ENCODE measurements at regions not wholly inside any gene's neighbourhood (a gene's known extent, or its start where the extent isn't known, plus 50 kb on each side); places are given as distances from the start of the nearest gene placed in this dataset.

GRCh38 chr2:147773479-147773878 lies 71.3 kb upstream of the ACVR2A start:
- Histone ChIP-seq H3K4me3 (ENCODE audit: low read depth in 1 of 3, low read length in 3 of 3) (no peak overlapping the region), H3K27me3 (ENCODE audit: control insufficient read depth in 3 of 3, insufficient read depth in 3 of 3, low read length in 3 of 3) (peaks cover 0 to 7% (median 0%) of the 10 kb centered on the region in 3 donors), H3K36me3 (ENCODE audit: control insufficient read depth in 3 of 3, insufficient read depth in 2 of 3, low read depth in 1 of 3, low read length in 3 of 3) (no peaks in the 10 kb centered on the region), H3K9me3 (ENCODE audit: control insufficient read depth in 2 of 2, insufficient read depth in 1 of 2, low read depth in 1 of 2, low read length in 1 of 2) (no peaks in the 10 kb centered on the region), H3K27ac (ENCODE audit: low read depth in 1 of 3, low read length in 2 of 3) (no peak overlapping the region), H3K4me1 (ENCODE audit: control insufficient read depth in 3 of 3, insufficient read depth in 2 of 3, low read depth in 1 of 3, low read length in 2 of 3) (no peaks in the 10 kb centered on the region)
- FAIRE-seq: no peak
- no peak for DNase-seq
- WGBS, 3 donors: 58 to 79% (median 69%) methylated on average over 4 of the region's 4 CpGs

DNA sequence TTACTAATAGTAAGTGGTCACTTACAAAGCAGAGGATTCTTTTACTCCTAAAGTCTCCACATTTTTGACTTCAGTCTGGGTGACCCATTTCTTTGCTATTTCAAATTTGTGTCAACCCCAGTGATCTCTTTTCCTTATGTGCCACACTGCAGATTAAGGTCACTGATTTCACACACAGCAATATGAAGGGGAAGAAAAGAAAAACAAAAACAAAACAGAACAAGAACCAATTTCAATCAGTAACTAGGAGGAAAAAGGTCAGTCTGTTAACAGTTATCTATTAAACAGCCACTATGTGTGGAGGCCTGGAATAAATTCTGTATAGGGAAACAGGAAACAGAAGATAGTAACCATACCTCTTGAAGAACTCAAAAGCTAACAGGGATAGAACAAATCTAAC lies 72.0 kb upstream of the ACVR2A start:
- H3K4me3 ChIP-seq (ENCODE audit: low read depth in 1 of 3, low read length in 3 of 3): no peak overlapping the region
- FAIRE-seq (no peak), DNase-seq (no peak)
- no peaks in the 10 kb centered on the region for H3K4me1 ChIP-seq (ENCODE audit: control insufficient read depth in 3 of 3, insufficient read depth in 2 of 3, low read depth in 1 of 3, low read length in 2 of 3)
- no peaks in the 10 kb centered on the region for H3K9me3 ChIP-seq (ENCODE audit: control insufficient read depth in 2 of 2, insufficient read depth in 1 of 2, low read depth in 1 of 2, low read length in 1 of 2)
- peaks cover 0 to 7% (median 0%) of the 10 kb centered on the region in 3 donors for H3K27me3 ChIP-seq (ENCODE audit: control insufficient read depth in 3 of 3, insufficient read depth in 3 of 3, low read length in 3 of 3)
- H3K36me3 ChIP-seq (ENCODE audit: control insufficient read depth in 3 of 3, insufficient read depth in 2 of 3, low read depth in 1 of 3, low read length in 3 of 3): no peaks in the 10 kb centered on the region
- no peak overlapping the region for H3K27ac ChIP-seq (ENCODE audit: low read depth in 1 of 3, low read length in 2 of 3)

DNA sequence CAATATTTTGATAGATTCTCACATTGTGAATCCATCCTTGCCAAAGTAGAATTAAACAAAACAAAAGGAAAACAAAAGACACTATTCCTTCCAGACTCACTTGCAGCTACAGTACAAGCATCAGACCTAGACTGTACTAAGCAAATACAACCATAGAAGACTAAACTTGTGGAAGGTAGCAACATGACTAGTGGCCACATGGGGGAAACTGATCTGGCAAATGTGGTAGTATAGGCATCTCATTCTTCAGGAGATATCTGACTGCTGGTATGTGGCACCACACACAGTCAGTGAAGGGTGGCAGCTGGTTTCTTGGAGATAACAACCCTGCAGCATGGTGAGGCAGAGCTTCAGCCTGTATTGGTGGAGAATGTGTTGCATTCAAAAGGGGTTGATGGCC lies 81.0 kb upstream of the ACVR2A start:
- Histone ChIP-seq H3K36me3 (ENCODE audit: control insufficient read depth in 3 of 3, insufficient read depth in 2 of 3, low read depth in 1 of 3, low read length in 3 of 3) (no peaks in the 10 kb centered on the region), H3K4me3 (ENCODE audit: low read depth in 1 of 3, low read length in 3 of 3) (no peak overlapping the region), H3K27me3 (ENCODE audit: control insufficient read depth in 3 of 3, insufficient read depth in 3 of 3, low read length in 3 of 3) (no peaks in the 10 kb centered on the region), H3K9me3 (ENCODE audit: control insufficient read depth in 2 of 2, insufficient read depth in 1 of 2, low read depth in 1 of 2, low read length in 1 of 2) (peaks cover 0 to 7% of the 10 kb centered on the region in 2 donors), H3K4me1 (ENCODE audit: control insufficient read depth in 3 of 3, insufficient read depth in 2 of 3, low read depth in 1 of 3, low read length in 2 of 3) (peaks cover 0 to 2% (median 2%) of the 10 kb centered on the region in 3 donors), H3K27ac (ENCODE audit: low read depth in 1 of 3, low read length in 2 of 3) (no peak overlapping the region)
- FAIRE-seq: no peak
- no peak for DNase-seq

GRCh38 chr2:147760984-147761383 lies 83.8 kb upstream of the ACVR2A start:
- no peaks in the 10 kb centered on the region for H3K36me3 ChIP-seq (ENCODE audit: control insufficient read depth in 3 of 3, insufficient read depth in 2 of 3, low read depth in 1 of 3, low read length in 3 of 3)

GRCh38 chr2:147759536-147759935 lies 85.3 kb upstream of the ACVR2A start:
- FAIRE-seq: no peak
- H3K27me3 ChIP-seq (ENCODE audit: control insufficient read depth in 3 of 3, insufficient read depth in 3 of 3, low read length in 3 of 3): no peaks in the 10 kb centered on the region
- peaks cover 0 to 2% of the 10 kb centered on the region in 2 donors for H3K9me3 ChIP-seq (ENCODE audit: control insufficient read depth in 2 of 2, insufficient read depth in 1 of 2, low read depth in 1 of 2, low read length in 1 of 2)
- H3K4me3 ChIP-seq (ENCODE audit: low read depth in 1 of 3, low read length in 3 of 3): no peak overlapping the region
- no peaks in the 10 kb centered on the region for H3K36me3 ChIP-seq (ENCODE audit: control insufficient read depth in 3 of 3, insufficient read depth in 2 of 3, low read depth in 1 of 3, low read length in 3 of 3)
- H3K4me1 ChIP-seq (ENCODE audit: control insufficient read depth in 3 of 3, insufficient read depth in 2 of 3, low read depth in 1 of 3, low read length in 2 of 3): peaks cover 0 to 2% (median 2%) of the 10 kb centered on the region in 3 donors
- WGBS, 3 donors: 54 to 88% (median 59%) methylated on average over 3 of the region's 3 CpGs
- no peak for DNase-seq
- no peak overlapping the region for H3K27ac ChIP-seq (ENCODE audit: low read depth in 1 of 3, low read length in 2 of 3)

More at GRCh38 chr2:147760984-147761383, 83.8 kb upstream of the ACVR2A start:
- FAIRE-seq (no peak), DNase-seq (no peak)
- H3K4me1 ChIP-seq (ENCODE audit: control insufficient read depth in 3 of 3, insufficient read depth in 2 of 3, low read depth in 1 of 3, low read length in 2 of 3): peaks cover 0 to 2% (median 2%) of the 10 kb centered on the region in 3 donors
- H3K27ac ChIP-seq (ENCODE audit: low read depth in 1 of 3, low read length in 2 of 3): no peak overlapping the region
- no peak overlapping the region for H3K4me3 ChIP-seq (ENCODE audit: low read depth in 1 of 3, low read length in 3 of 3)
- 49 to 57% (median 51%) methylated on average over 2 of the region's 2 CpGs for WGBS, 3 donors
- H3K27me3 ChIP-seq (ENCODE audit: control insufficient read depth in 3 of 3, insufficient read depth in 3 of 3, low read length in 3 of 3): no peaks in the 10 kb centered on the region
- H3K9me3 ChIP-seq (ENCODE audit: control insufficient read depth in 2 of 2, insufficient read depth in 1 of 2, low read depth in 1 of 2, low read length in 1 of 2): peaks cover 0 to 2% of the 10 kb centered on the region in 2 donors

GRCh38 chr2:147758821-147759220 lies 86.0 kb upstream of the ACVR2A start:
- FAIRE-seq (no peak), DNase-seq (no peak)
- 78 to 93% (median 85%) methylated on average over 2 of the region's 2 CpGs for WGBS, 3 donors
- Histone ChIP-seq H3K4me1 (ENCODE audit: control insufficient read depth in 3 of 3, insufficient read depth in 2 of 3, low read depth in 1 of 3, low read length in 2 of 3) (peaks cover 0 to 2% (median 2%) of the 10 kb centered on the region in 3 donors), H3K4me3 (ENCODE audit: low read depth in 1 of 3, low read length in 3 of 3) (no peak overlapping the region), H3K27me3 (ENCODE audit: control insufficient read depth in 3 of 3, insufficient read depth in 3 of 3, low read length in 3 of 3) (no peaks in the 10 kb centered on the region), H3K27ac (ENCODE audit: low read depth in 1 of 3, low read length in 2 of 3) (no peak overlapping the region), H3K9me3 (ENCODE audit: control insufficient read depth in 2 of 2, insufficient read depth in 1 of 2, low read depth in 1 of 2, low read length in 1 of 2) (no peaks in the 10 kb centered on the region), H3K36me3 (ENCODE audit: control insufficient read depth in 3 of 3, insufficient read depth in 2 of 3, low read depth in 1 of 3, low read length in 3 of 3) (no peaks in the 10 kb centered on the region)

GRCh38 chr2:147756069-147756468 lies 88.8 kb upstream of the ACVR2A start:
- Histone ChIP-seq H3K4me3 (ENCODE audit: low read depth in 1 of 3, low read length in 3 of 3) (no peak overlapping the region), H3K9me3 (ENCODE audit: control insufficient read depth in 2 of 2, insufficient read depth in 1 of 2, low read depth in 1 of 2, low read length in 1 of 2) (no peaks in the 10 kb centered on the region), H3K36me3 (ENCODE audit: control insufficient read depth in 3 of 3, insufficient read depth in 2 of 3, low read depth in 1 of 3, low read length in 3 of 3) (no peaks in the 10 kb centered on the region), H3K27ac (ENCODE audit: low read depth in 1 of 3, low read length in 2 of 3) (no peak overlapping the region), H3K4me1 (ENCODE audit: control insufficient read depth in 3 of 3, insufficient read depth in 2 of 3, low read depth in 1 of 3, low read length in 2 of 3) (peaks cover 0 to 1% (median 0%) of the 10 kb centered on the region in 3 donors), H3K27me3 (ENCODE audit: control insufficient read depth in 3 of 3, insufficient read depth in 3 of 3, low read length in 3 of 3) (no peaks in the 10 kb centered on the region)
- WGBS, 3 donors: 64 to 96% (median 75%) methylated on average over 2 of the region's 2 CpGs
- DNase-seq (no peak), FAIRE-seq (no peak)

- DNase-seq (no peak), FAIRE-seq (no peak)
- Histone ChIP-seq H3K4me1 (ENCODE audit: control insufficient read depth in 3 of 3, insufficient read depth in 2 of 3, low read depth in 1 of 3, low read length in 2 of 3) (no peaks in the 10 kb centered on the region), H3K4me3 (ENCODE audit: low read depth in 1 of 3, low read length in 3 of 3) (no peak overlapping the region), H3K27me3 (ENCODE audit: control insufficient read depth in 3 of 3, insufficient read depth in 3 of 3, low read length in 3 of 3) (no peaks in the 10 kb centered on the region), H3K9me3 (ENCODE audit: control insufficient read depth in 2 of 2, insufficient read depth in 1 of 2, low read depth in 1 of 2, low read length in 1 of 2) (no peaks in the 10 kb centered on the region), H3K27ac (ENCODE audit: low read depth in 1 of 3, low read length in 2 of 3) (no peak overlapping the region), H3K36me3 (ENCODE audit: control insufficient read depth in 3 of 3, insufficient read depth in 2 of 3, low read depth in 1 of 3, low read length in 3 of 3) (no peaks in the 10 kb centered on the region)
- WGBS, 3 donors: 76 to 89% (median 84%) methylated on average over 2 of the region's 2 CpGs
Measured at GRCh38 chr2:147740211-147740927, 104.5 kb upstream of the ACVR2A start.

- FAIRE-seq (no peak), DNase-seq (no peak)
- Histone ChIP-seq H3K9me3 (ENCODE audit: control insufficient read depth in 2 of 2, insufficient read depth in 1 of 2, low read depth in 1 of 2, low read length in 1 of 2) (no peaks in the 10 kb centered on the region), H3K4me1 (ENCODE audit: control insufficient read depth in 3 of 3, insufficient read depth in 2 of 3, low read depth in 1 of 3, low read length in 2 of 3) (no peaks in the 10 kb centered on the region), H3K27me3 (ENCODE audit: control insufficient read depth in 3 of 3, insufficient read depth in 3 of 3, low read length in 3 of 3) (no peaks in the 10 kb centered on the region), H3K36me3 (ENCODE audit: control insufficient read depth in 3 of 3, insufficient read depth in 2 of 3, low read depth in 1 of 3, low read length in 3 of 3) (no peaks in the 10 kb centered on the region), H3K27ac (ENCODE audit: low read depth in 1 of 3, low read length in 2 of 3) (no peak overlapping the region), H3K4me3 (ENCODE audit: low read depth in 1 of 3, low read length in 3 of 3) (no peak overlapping the region)
- 58 to 70% (median 61%) methylated on average over 3 of the region's 3 CpGs for WGBS, 3 donors
Measured at GRCh38 chr2:147739508-147739907, 105.3 kb upstream of the ACVR2A start.
